ENCODE measurements at regions not wholly inside any gene's neighbourhood (a gene's known extent, or its start where the extent isn't known, plus 50 kb on each side); places are given as distances from the start of the nearest gene placed in this dataset.

DNA sequence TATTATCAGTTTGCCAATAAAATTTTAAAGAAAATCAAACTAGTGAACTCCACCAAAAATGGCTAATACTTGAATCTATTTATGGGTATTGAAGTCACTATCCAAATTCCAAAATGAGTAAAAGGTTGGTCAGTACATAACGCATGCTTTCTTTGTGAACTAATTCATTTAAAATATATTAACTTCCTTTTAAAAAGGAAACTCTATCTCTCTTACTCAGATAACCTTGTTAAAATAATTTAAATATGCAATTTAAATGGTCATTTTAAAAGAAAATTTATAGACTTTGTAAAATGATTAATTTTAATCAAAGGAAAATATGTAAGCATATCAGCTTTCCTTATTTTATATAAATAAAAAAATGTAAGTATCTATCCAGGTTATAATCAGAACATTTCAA, 419.4 kb upstream of the ZNF385D start:
- Mint-ChIP-seq H3K27me3 (no peaks in the 10 kb centered on the region), H3K4me1 (no peaks in the 10 kb centered on the region), H3K4me3 (no peak overlapping the region), H3K36me3 (ENCODE audit: low read depth) (no peaks in the 10 kb centered on the region), H3K27ac (no peak overlapping the region)
- no peak for ATAC-seq
- no peak for DNase-seq
- no peaks in the 10 kb centered on the region for H3K9me3 ChIP-seq (ENCODE audit: control insufficient read depth, low read length, poor library complexity, severe bottlenecking)

DNA sequence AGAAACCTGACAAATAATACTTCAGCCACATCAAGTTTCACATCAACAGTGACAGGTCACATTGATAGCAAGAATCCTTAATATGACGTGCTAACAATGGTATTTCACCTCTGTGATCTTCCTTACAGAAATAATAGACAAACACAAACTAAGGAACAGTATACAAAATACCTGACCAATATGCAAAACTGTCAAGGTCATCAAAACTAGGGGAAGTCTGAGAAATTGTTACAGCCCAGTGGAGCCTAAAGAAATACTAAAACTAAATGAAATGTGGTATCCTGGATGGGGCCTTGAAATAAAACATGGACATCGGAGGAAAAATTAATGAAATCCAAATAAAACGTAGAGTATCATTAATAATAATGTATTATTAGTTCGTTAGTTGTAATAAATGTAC, 422.0 kb upstream of the ZNF385D start:
- DNase-seq, result no peak
- H3K4me3 Mint-ChIP-seq, result no peak overlapping the region
- no peaks in the 10 kb centered on the region for H3K9me3 ChIP-seq (ENCODE audit: control insufficient read depth, low read length, poor library complexity, severe bottlenecking)
- no peak for ATAC-seq
- no peaks in the 10 kb centered on the region for H3K27me3 Mint-ChIP-seq
- no peaks in the 10 kb centered on the region for H3K4me1 Mint-ChIP-seq
- no peaks in the 10 kb centered on the region for H3K36me3 Mint-ChIP-seq (ENCODE audit: low read depth)
- no peak overlapping the region for H3K27ac Mint-ChIP-seq

DNA sequence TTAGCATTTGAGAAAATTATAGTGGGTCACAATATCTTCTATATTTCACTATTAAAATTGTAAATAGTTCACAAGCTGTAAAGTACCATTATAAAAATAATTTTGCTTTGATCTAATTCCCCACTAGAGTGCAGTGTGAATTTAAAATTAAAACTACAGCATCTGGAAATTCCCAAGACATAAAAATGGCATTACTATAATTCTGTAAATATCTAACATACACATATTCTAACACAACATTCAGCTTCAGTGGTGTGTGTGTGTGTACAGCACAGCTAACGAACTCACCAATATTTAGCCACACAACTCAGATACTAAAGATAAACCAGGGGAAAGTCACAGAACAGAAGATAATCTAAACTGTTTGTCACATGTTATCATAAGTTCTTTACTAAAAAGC, 424.9 kb upstream of the ZNF385D start:
- H3K27me3 Mint-ChIP-seq, result no peaks in the 10 kb centered on the region
- ATAC-seq, result no peak
- no peak overlapping the region for H3K27ac Mint-ChIP-seq
- no peaks in the 10 kb centered on the region for H3K9me3 ChIP-seq (ENCODE audit: control insufficient read depth, low read length, poor library complexity, severe bottlenecking)
- DNase-seq, result no peak
- no peaks in the 10 kb centered on the region for H3K4me1 Mint-ChIP-seq
- H3K4me3 Mint-ChIP-seq, result no peak overlapping the region
- H3K36me3 Mint-ChIP-seq (ENCODE audit: low read depth), result no peaks in the 10 kb centered on the region

DNA sequence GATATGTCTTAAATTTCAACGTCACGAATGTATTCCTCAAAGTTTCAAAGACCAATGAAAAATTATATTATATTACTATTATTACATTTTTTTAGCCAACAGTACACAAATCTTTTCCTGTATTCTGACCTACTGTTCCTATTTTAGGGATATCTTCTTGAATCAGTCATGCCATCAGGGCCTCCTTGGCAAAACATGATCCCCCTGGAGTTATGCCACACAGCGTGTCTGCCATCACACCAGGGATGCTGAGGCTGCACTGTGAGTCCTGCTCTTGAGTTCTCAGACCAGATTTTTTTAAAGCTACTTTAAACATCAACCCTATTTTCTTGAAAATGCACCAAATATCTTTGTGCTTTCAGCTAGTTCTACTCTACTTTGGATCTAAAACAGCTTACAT, 425.9 kb upstream of the ZNF385D start:
- DNase-seq (no peak), ATAC-seq (no peak)
- no peaks in the 10 kb centered on the region for H3K9me3 ChIP-seq (ENCODE audit: control insufficient read depth, low read length, poor library complexity, severe bottlenecking)
- no peaks in the 10 kb centered on the region for H3K36me3 Mint-ChIP-seq (ENCODE audit: low read depth)
- H3K4me1 Mint-ChIP-seq, result no peaks in the 10 kb centered on the region
- no peaks in the 10 kb centered on the region for H3K27me3 Mint-ChIP-seq
- no peak overlapping the region for H3K27ac Mint-ChIP-seq
- H3K4me3 Mint-ChIP-seq, result no peak overlapping the region

DNA sequence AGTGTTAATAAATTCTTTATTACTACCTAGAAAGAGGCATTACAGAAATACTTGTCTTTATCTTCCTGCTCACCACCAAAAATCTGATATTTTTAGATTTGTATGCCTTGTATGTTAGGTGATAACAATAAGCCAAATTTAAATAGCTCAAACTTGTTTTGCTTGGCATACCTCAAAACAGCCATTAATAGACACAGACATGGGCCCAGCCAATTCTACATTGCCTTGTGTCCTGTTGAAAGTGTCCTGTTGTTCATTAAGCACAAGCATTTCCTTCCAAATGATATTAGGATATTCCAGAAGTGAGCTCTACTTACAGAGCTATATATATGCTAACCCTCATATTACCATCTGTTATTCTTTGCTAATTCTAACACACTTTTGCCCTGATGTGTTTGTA, 438.6 kb upstream of the ZNF385D start:
- Mint-ChIP-seq H3K27ac (no peak overlapping the region), H3K36me3 (ENCODE audit: low read depth) (no peaks in the 10 kb centered on the region), H3K4me3 (no peak overlapping the region)

DNA sequence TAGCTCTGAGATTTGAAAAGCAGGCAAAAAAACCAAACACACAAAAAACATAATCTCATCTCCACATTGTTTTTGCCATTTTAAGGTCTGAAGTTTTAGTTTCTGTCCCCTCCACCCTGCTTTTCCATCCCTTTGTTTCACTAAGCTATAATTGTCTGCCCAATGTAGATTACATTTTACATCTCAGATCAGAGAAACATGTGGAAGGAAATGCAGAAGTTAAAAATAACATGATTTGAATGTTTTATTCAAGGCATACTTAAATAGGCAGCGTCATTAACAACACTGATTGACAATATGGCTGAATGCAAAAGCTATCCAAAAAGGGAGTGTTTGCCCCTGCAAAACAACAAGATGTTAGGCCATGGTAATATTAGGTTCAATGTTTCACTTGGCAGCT, 448.1 kb upstream of the ZNF385D start:
- Mint-ChIP-seq H3K4me1 (no peaks in the 10 kb centered on the region), H3K27ac (no peak overlapping the region), H3K4me3 (no peak overlapping the region), H3K36me3 (ENCODE audit: low read depth) (no peaks in the 10 kb centered on the region), H3K27me3 (no peaks in the 10 kb centered on the region)
- H3K9me3 ChIP-seq (ENCODE audit: control insufficient read depth, low read length, poor library complexity, severe bottlenecking), result no peaks in the 10 kb centered on the region
- DNase-seq, result no peak
- ATAC-seq, result no peak

More for the DNA sequence above, 438.6 kb upstream of the ZNF385D start:
- DNase-seq (no peak), ATAC-seq (no peak)
- no peaks in the 10 kb centered on the region for H3K4me1 Mint-ChIP-seq
- no peaks in the 10 kb centered on the region for H3K27me3 Mint-ChIP-seq
- H3K9me3 ChIP-seq (ENCODE audit: control insufficient read depth, low read length, poor library complexity, severe bottlenecking), result peaks cover 2% of the 10 kb centered on the region

DNA sequence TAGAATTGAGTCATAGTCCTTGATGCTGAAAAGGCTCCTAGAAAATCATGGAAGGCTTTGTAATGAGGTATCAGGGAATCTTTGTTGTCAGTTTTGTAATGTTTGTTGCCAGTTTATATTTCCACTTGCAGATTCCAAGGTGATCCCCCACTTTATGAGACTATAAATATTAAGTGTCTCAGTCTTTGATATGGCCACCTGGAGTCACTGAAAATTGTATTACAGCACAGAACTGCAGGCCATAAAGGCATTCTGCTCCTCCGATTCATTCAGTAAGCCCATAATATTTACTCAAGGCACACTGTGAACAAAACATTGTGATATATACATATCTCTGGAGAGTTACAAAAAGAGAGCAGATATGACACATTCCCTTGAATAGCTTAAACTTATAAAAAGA, 457.8 kb upstream of the ZNF385D start:
- Mint-ChIP-seq H3K4me1 (no peaks in the 10 kb centered on the region), H3K4me3 (no peak overlapping the region)

DNA sequence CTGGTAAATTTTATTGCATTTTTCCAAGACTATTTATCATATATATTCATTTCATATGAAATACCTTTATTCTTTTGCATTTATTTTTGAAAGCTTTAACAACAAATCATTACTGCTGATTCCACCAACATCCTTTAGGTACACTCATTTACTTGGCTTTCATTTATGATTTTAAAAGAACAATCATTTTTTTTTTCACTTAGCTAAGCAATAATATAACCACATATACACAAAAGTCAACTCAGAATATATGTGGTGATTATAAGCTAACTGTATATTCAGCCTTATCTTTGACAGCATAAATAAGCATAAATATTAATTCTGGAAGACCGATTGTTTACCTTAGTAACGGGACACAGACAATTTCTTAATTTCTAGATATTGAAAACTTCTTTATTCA, 458.6 kb upstream of the ZNF385D start:
- no peaks in the 10 kb centered on the region for H3K9me3 ChIP-seq (ENCODE audit: control insufficient read depth, low read length, poor library complexity, severe bottlenecking)
- H3K4me3 Mint-ChIP-seq, result no peak overlapping the region
- no peak for ATAC-seq

More for the DNA sequence above, 457.8 kb upstream of the ZNF385D start:
- Mint-ChIP-seq H3K36me3 (ENCODE audit: low read depth) (no peaks in the 10 kb centered on the region), H3K27ac (no peak overlapping the region), H3K27me3 (no peaks in the 10 kb centered on the region)
- no peak for DNase-seq
- H3K9me3 ChIP-seq (ENCODE audit: control insufficient read depth, low read length, poor library complexity, severe bottlenecking), result no peaks in the 10 kb centered on the region
- no peak for ATAC-seq

DNA sequence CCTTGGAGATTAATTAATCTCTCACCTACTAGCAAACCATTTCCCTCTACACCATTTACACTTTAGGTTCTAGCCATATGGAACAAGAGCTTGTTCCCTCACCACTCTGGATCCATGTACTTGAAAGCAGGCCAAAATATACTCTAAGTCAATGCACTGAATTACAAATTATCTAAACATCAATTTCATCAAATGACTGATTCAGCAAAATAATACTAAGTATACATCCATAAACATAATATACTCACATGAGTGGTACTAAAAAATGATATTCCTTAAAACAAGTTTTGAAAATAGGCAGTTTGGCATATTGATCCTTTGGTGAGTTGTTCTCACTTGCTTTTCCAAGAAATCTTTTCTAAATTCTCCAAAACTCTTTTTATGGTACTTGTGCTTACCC, 459.7 kb upstream of the ZNF385D start:
- ATAC-seq (no peak), DNase-seq (no peak)
- Mint-ChIP-seq H3K4me3 (no peak overlapping the region), H3K27ac (no peak overlapping the region), H3K36me3 (ENCODE audit: low read depth) (no peaks in the 10 kb centered on the region), H3K4me1 (no peaks in the 10 kb centered on the region), H3K27me3 (no peaks in the 10 kb centered on the region)
- H3K9me3 ChIP-seq (ENCODE audit: control insufficient read depth, low read length, poor library complexity, severe bottlenecking), result no peaks in the 10 kb centered on the region

More for the DNA sequence above, 458.6 kb upstream of the ZNF385D start:
- no peak for DNase-seq
- Mint-ChIP-seq H3K4me1 (no peaks in the 10 kb centered on the region), H3K36me3 (ENCODE audit: low read depth) (no peaks in the 10 kb centered on the region), H3K27ac (no peak overlapping the region), H3K27me3 (no peaks in the 10 kb centered on the region)

DNA sequence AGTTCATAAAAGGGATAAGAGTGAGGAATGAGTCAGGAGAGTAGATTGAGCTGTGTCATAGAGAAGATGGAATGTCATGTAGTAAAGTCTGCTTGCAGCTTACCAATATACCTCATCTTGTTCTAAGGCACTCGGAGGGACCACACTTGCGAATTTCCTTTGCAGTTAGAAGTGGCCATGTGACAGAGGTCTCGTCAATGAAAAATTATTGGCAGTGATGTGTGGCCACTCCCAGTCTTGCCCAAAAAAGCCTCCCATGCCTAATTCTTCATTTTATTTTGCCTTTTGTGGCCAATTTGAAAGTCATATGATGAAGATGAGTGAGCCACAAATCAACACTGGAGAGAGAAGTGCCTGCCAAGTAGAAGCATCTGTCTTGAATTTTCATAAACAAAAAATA, 465.6 kb upstream of the ZNF385D start:
- ATAC-seq (no peak), DNase-seq (no peak)
- H3K27ac Mint-ChIP-seq, result no peak overlapping the region
- H3K9me3 ChIP-seq (ENCODE audit: control insufficient read depth, low read length, poor library complexity, severe bottlenecking), result no peaks in the 10 kb centered on the region
- H3K4me1 Mint-ChIP-seq, result no peaks in the 10 kb centered on the region
- H3K4me3 Mint-ChIP-seq, result no peak overlapping the region
- no peaks in the 10 kb centered on the region for H3K36me3 Mint-ChIP-seq (ENCODE audit: low read depth)
- no peaks in the 10 kb centered on the region for H3K27me3 Mint-ChIP-seq

DNA sequence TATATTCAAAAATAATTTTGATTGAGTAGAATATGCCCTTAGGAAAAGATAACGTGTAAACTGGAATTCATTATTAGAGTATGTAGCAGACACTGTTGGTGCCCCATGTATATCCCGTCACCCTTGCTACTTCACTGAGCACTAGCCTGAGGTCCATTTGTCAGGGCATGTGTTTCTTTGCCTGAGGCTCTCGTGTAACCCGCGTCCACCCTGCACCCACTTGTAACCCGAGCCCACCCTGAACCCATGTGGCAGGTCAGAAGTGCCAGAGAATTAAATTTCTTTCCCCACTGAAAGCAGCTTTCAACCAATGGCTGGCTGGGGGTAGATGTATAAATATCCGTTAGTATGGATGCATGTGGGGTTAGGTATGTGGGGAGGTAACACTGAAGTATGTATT, 474.2 kb upstream of the ZNF385D start:
- no peak for ATAC-seq
- no peak overlapping the region for H3K27ac Mint-ChIP-seq
- H3K27me3 Mint-ChIP-seq, result no peaks in the 10 kb centered on the region

DNA sequence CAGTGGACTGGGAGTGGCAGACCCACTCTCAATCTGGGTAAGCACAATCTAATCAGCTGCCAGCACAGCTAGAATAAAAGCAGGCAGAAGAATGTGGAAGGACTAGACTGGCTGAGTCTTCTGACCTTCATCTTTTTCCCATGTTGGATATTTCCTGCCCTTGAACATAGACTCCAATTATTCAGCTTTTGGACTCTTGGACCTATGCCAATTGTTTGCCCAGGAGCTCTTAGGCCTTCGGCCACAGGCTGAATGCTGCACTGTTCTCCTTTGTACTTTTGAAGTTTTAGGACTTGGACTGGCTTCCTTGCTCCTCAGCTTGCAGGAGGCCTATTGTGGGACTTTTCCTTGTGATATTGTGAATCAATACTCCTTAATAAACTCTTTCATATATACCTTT, 477.7 kb upstream of the ZNF385D start:
- Mint-ChIP-seq H3K27ac (no peak overlapping the region), H3K4me3 (no peak overlapping the region), H3K27me3 (no peaks in the 10 kb centered on the region), H3K36me3 (ENCODE audit: low read depth) (no peaks in the 10 kb centered on the region), H3K4me1 (no peaks in the 10 kb centered on the region)
- no peaks in the 10 kb centered on the region for H3K9me3 ChIP-seq (ENCODE audit: control insufficient read depth, low read length, poor library complexity, severe bottlenecking)
- DNase-seq (no peak), ATAC-seq (no peak)

More for the DNA sequence above, 474.2 kb upstream of the ZNF385D start:
- no peak overlapping the region for H3K4me3 Mint-ChIP-seq
- H3K9me3 ChIP-seq (ENCODE audit: control insufficient read depth, low read length, poor library complexity, severe bottlenecking), result no peaks in the 10 kb centered on the region
- H3K4me1 Mint-ChIP-seq, result no peaks in the 10 kb centered on the region
- DNase-seq, result no peak
- H3K36me3 Mint-ChIP-seq (ENCODE audit: low read depth), result no peaks in the 10 kb centered on the region

DNA sequence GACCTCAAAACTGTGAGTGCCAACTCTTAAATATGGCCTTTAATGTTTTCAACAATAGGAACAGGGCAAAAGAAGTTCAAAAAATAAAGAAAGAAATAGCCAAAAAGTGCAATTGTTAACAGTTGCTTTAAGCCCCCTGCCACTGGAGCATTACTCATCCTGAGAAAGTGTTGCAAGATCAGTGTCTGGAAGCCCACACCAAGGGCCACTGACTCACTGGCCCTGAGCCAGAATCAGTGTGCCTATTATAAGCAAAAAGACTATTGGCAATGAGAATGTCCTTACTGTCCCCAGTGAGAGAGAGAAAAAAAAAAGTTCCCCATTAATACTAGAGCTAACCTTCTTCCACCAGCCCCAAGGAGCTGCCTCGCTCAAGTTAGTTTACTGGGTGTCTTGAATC, 480.1 kb upstream of the ZNF385D start:
- Mint-ChIP-seq H3K36me3 (ENCODE audit: low read depth) (no peaks in the 10 kb centered on the region), H3K27me3 (no peaks in the 10 kb centered on the region), H3K27ac (no peak overlapping the region), H3K4me3 (no peak overlapping the region), H3K4me1 (no peaks in the 10 kb centered on the region)
- no peaks in the 10 kb centered on the region for H3K9me3 ChIP-seq (ENCODE audit: control insufficient read depth, low read length, poor library complexity, severe bottlenecking)
- ATAC-seq (no peak), DNase-seq (no peak)

DNA sequence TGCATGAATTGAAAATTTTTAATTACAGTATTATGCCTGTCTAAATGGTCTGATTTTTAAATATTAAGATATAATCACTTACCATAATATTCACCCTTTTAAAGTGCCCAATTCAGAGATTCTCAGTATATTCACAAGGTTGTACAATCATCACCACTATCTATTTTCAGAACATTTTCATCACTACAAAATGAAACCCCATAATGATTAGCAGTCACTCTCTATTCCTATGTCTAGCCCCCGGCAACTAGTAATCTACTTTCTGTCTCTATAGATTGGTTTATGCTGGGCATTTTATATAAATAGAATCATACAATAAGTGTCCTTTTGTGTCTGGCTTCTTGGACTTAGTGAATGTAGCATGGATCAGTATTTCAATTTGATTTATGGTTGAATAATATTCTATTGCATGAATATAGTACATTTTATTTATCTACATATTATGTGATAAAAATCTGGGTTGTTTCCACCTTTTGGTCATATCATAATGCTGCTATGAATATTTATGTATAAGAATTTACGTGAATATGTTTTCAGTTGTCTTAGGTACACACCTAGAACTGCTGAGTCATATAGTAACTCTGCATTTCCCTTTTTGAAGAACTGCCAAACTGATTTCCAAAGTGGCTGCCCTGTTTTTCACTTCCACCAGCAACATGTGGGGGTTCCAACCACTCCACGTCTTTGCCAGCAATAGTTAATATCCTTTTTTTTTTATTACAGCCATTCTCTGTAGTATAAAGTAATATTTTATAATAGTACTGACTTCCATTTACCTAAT, 485.7 kb upstream of the ZNF385D start:
- ATAC-seq (no peak), DNase-seq (no peak)
- Mint-ChIP-seq H3K4me1 (no peaks in the 10 kb centered on the region), H3K27me3 (no peaks in the 10 kb centered on the region), H3K36me3 (ENCODE audit: low read depth) (no peaks in the 10 kb centered on the region), H3K27ac (no peak overlapping the region), H3K4me3 (no peak overlapping the region)
- no peaks in the 10 kb centered on the region for H3K9me3 ChIP-seq (ENCODE audit: control insufficient read depth, low read length, poor library complexity, severe bottlenecking)

All from T-helper 17 cell (primary cell).